Astrocyte of the hippocampus (primary cell): ENCODE measurements at regions not wholly inside any gene's neighbourhood (a gene's known extent, or its start where the extent isn't known, plus 50 kb on each side); places are given as distances from the start of the nearest gene placed in this dataset.

Experiments
- DNase-seq: peaks from one replicate; pipeline ENCODE4 v3.0.0; 2011; ENCODE audit warnings: low read depth, low spot score

GRCh38 chr10:118835682-118836326 lies 81.0 kb upstream of the CACUL1 start:
- DNase-seq, result peak; percentile 53

- DNase-seq, result no peak
Observed at GRCh38 chr10:118838364-118838763, 83.6 kb upstream of the CACUL1 start.

- no peak for DNase-seq
Observed at GRCh38 chr10:118839348-118839747, 84.6 kb upstream of the CACUL1 start.

- no peak for DNase-seq
Observed at GRCh38 chr10:118840071-118840775, 85.5 kb upstream of the CACUL1 start.

- no peak for DNase-seq
Observed at GRCh38 chr10:118840776-118841468, 86.2 kb upstream of the CACUL1 start.

GRCh38 chr10:118841881-118842605 lies 87.3 kb upstream of the CACUL1 start:
- DNase-seq, result no peak

GRCh38 chr10:118842843-118843624 lies 88.3 kb upstream of the CACUL1 start:
- DNase-seq, result no peak

GRCh38 chr10:118843647-118844265 lies 89.0 kb upstream of the CACUL1 start:
- no peak for DNase-seq

- peak; percentile 69 for DNase-seq
Observed at GRCh38 chr10:118844731-118845521, 90.2 kb upstream of the CACUL1 start.

GRCh38 chr10:118845776-118846175 lies 91.0 kb upstream of the CACUL1 start:
- no peak for DNase-seq

GRCh38 chr10:118850418-118851061 lies 95.8 kb upstream of the CACUL1 start:
- peak; percentile 61 for DNase-seq

- no peak for DNase-seq
Observed at GRCh38 chr10:118851062-118852035, 96.6 kb upstream of the CACUL1 start.

- DNase-seq, result no peak
Observed at GRCh38 chr10:118853916-118854315, 99.1 kb upstream of the CACUL1 start.

- DNase-seq, result no peak
Observed at GRCh38 chr10:118856106-118856505, 101.3 kb upstream of the CACUL1 start.

- no peak for DNase-seq
Observed at GRCh38 chr10:118865998-118866693, 111.4 kb upstream of the CACUL1 start.

- DNase-seq, result no peak
Observed at GRCh38 chr10:118867768-118868167, 113.0 kb upstream of the CACUL1 start.

GRCh38 chr10:118868589-118868988 lies 113.8 kb upstream of the CACUL1 start:
- no peak for DNase-seq
